NCI-H2081 (cell line): ENCODE measurements at regions not wholly inside any gene's neighbourhood (a gene's known extent, or its start where the extent isn't known, plus 50 kb on each side); places are given as distances from the start of the nearest gene placed in this dataset.
"Not testable (repeated sequence)": the region's sequence is repeated elsewhere in the genome, so short reads cannot be mapped to it uniquely, and the experiment has no call there.

ENCODE experiments used
- DNase-seq, 2 experiments: peaks; one replicate each; lab custom pipeline; 2025; lab: John Stamatoyannopoulos, UW

- peak; percentile 40 to 54 for DNase-seq
Measured at GRCh38 chr4:154982187-154983047, 201.3 kb downstream of the RBM46 start.

GRCh38 chr4:154983714-154984113, 202.6 kb downstream of the RBM46 start:
- DNase-seq, result no peak

- no peak for DNase-seq
Measured at GRCh38 chr4:154984148-154984547, 203.1 kb downstream of the RBM46 start.

GRCh38 chr4:154984616-154985015, 203.5 kb downstream of the RBM46 start:
- DNase-seq, result no peak

GRCh38 chr4:154985673-154986072, 204.6 kb downstream of the RBM46 start:
- DNase-seq, result no peak

GRCh38 chr4:154988511-154988910, 207.4 kb downstream of the RBM46 start:
- no peak for DNase-seq

GRCh38 chr4:154989511-154989910, 208.4 kb downstream of the RBM46 start:
- DNase-seq, result no peak

- not testable (repeated sequence) for DNase-seq
Measured at GRCh38 chr4:154997866-154998265, 210.6 kb upstream of the NPY2R start.

GRCh38 chr4:154998284-154998683, 210.2 kb upstream of the NPY2R start:
- DNase-seq, result no peak

GRCh38 chr4:154998773-154999172, 209.7 kb upstream of the NPY2R start:
- no peak for DNase-seq

GRCh38 chr4:154999950-155000578, 208.4 kb upstream of the NPY2R start:
- DNase-seq, result no peak

- no peak for DNase-seq
Measured at GRCh38 chr4:155001251-155001650, 207.2 kb upstream of the NPY2R start.

- no peak for DNase-seq
Measured at GRCh38 chr4:155005395-155006090, 202.9 kb upstream of the NPY2R start.

- DNase-seq, result no peak
Measured at GRCh38 chr4:155007660-155008176, 200.7 kb upstream of the NPY2R start.

- no peak for DNase-seq
Measured at GRCh38 chr4:155008389-155008788, 200.0 kb upstream of the NPY2R start.

- no peak for DNase-seq
Measured at GRCh38 chr4:155009288-155009687, 199.1 kb upstream of the NPY2R start.

- DNase-seq, result no peak
Measured at GRCh38 chr4:155010376-155010775, 198.1 kb upstream of the NPY2R start.

GRCh38 chr4:155011163-155011780, 197.2 kb upstream of the NPY2R start:
- no peak for DNase-seq

GRCh38 chr4:155012469-155012868, 196.0 kb upstream of the NPY2R start:
- DNase-seq, result no peak

- DNase-seq, result no peak
Measured at GRCh38 chr4:155017426-155017825, 191.0 kb upstream of the NPY2R start.

GRCh38 chr4:155025762-155026457, 182.5 kb upstream of the NPY2R start:
- DNase-seq, result no peak

GRCh38 chr4:155026715-155027114, 181.7 kb upstream of the NPY2R start:
- no peak for DNase-seq
